Fibroblast of skin of back (primary cell): ENCODE measurements at regions not wholly inside any gene's neighbourhood (a gene's known extent, or its start where the extent isn't known, plus 50 kb on each side); places are given as distances from the start of the nearest gene placed in this dataset.
"Not testable (repeated sequence)": the region's sequence is repeated elsewhere in the genome, so short reads cannot be mapped to it uniquely, and the experiment has no call there.

Source experiments
- DNase-seq: peaks from one replicate; pipeline ENCODE4 v3.0.0-alpha.2; 2013

GRCh38 chr7:80346704-80347103 lies 165.2 kb downstream of the GNAT3 start:
- no peak for DNase-seq

GRCh38 chr7:80335511-80336231 lies 176.2 kb downstream of the GNAT3 start:
- no peak for DNase-seq

GRCh38 chr7:80334908-80335307 lies 177.0 kb downstream of the GNAT3 start:
- DNase-seq: no peak

- DNase-seq: no peak
Measured at GRCh38 chr7:80334196-80334595, 177.7 kb downstream of the GNAT3 start.

GRCh38 chr7:80333040-80333439 lies 178.8 kb downstream of the GNAT3 start:
- DNase-seq: no peak

GRCh38 chr7:80330434-80330833 lies 181.4 kb downstream of the GNAT3 start:
- DNase-seq: peak; percentile 76

- peak; percentile 60 for DNase-seq
Measured at GRCh38 chr7:80324032-80324431, 187.8 kb downstream of the GNAT3 start.

GRCh38 chr7:80319461-80319860 lies 184.8 kb downstream of the GNAI1 start:
- no peak for DNase-seq

- DNase-seq: no peak
Measured at GRCh38 chr7:80318081-80318480, 183.4 kb downstream of the GNAI1 start.

GRCh38 chr7:80316811-80317210 lies 182.2 kb downstream of the GNAI1 start:
- no peak for DNase-seq

- DNase-seq: no peak
Measured at GRCh38 chr7:80313716-80314115, 179.1 kb downstream of the GNAI1 start.

- no peak for DNase-seq
Measured at GRCh38 chr7:80313067-80313626, 178.5 kb downstream of the GNAI1 start.

GRCh38 chr7:80312139-80312661 lies 177.6 kb downstream of the GNAI1 start:
- DNase-seq: peak; percentile 72

- DNase-seq: no peak
Measured at GRCh38 chr7:80311313-80311712, 176.7 kb downstream of the GNAI1 start.

- no peak for DNase-seq
Measured at GRCh38 chr7:80309971-80310549, 175.4 kb downstream of the GNAI1 start.

GRCh38 chr7:80309377-80309776 lies 174.7 kb downstream of the GNAI1 start:
- DNase-seq: no peak

GRCh38 chr7:80307227-80307856 lies 172.7 kb downstream of the GNAI1 start:
- peak; percentile 78 for DNase-seq

- no peak for DNase-seq
Measured at GRCh38 chr7:80303315-80303714, 168.7 kb downstream of the GNAI1 start.

- no peak for DNase-seq
Measured at GRCh38 chr7:80302636-80303035, 168.0 kb downstream of the GNAI1 start.

- DNase-seq: no peak
Measured at GRCh38 chr7:80302078-80302477, 167.4 kb downstream of the GNAI1 start.

GRCh38 chr7:80298201-80298600 lies 163.6 kb downstream of the GNAI1 start:
- no peak for DNase-seq

GRCh38 chr7:80294346-80294745 lies 159.7 kb downstream of the GNAI1 start:
- peak; percentile 53 for DNase-seq

GRCh38 chr7:80292634-80293033 lies 158.0 kb downstream of the GNAI1 start:
- DNase-seq: not testable (repeated sequence)
